Stimulated activated CD4-positive, alpha-beta T cell treated with anti-CD3 and anti-CD28 coated beads, TNF-alpha, amount 100 ng/mL, for 4 hours (primary cell): ENCODE measurements at regions not wholly inside any gene's neighbourhood (a gene's known extent, or its start where the extent isn't known, plus 50 kb on each side); places are given as distances from the start of the nearest gene placed in this dataset.

ENCODE experiments used
- DNase-seq, 3 experiments: peaks; one replicate each; pipeline ENCODE4 v3.0.0-alpha.2; 2020; ENCODE audit warnings: low read depth in 3 of 3

- DNase-seq, result no peak
Measured at GRCh38 chr15:39376371-39376909, 204.4 kb upstream of the THBS1 start.

GRCh38 chr15:39381517-39381916, 199.4 kb upstream of the THBS1 start:
- no peak for DNase-seq

- DNase-seq, result no peak
Measured at GRCh38 chr15:39388118-39388517, 192.8 kb upstream of the THBS1 start.

- no peak for DNase-seq
Measured at GRCh38 chr15:39391230-39391629, 189.6 kb upstream of the THBS1 start.

GRCh38 chr15:39392469-39393047, 188.3 kb upstream of the THBS1 start:
- no peak for DNase-seq

- DNase-seq, result no peak
Measured at GRCh38 chr15:39393575-39394335, 187.1 kb upstream of the THBS1 start.

GRCh38 chr15:39394496-39394895, 186.4 kb upstream of the THBS1 start:
- DNase-seq, result no peak

- no peak for DNase-seq
Measured at GRCh38 chr15:39396979-39397615, 183.8 kb upstream of the THBS1 start.

- no peak for DNase-seq
Measured at GRCh38 chr15:39397883-39398282, 183.0 kb upstream of the THBS1 start.

GRCh38 chr15:39399600-39399999, 181.3 kb upstream of the THBS1 start:
- no peak for DNase-seq

- DNase-seq, result no peak
Measured at GRCh38 chr15:39400002-39400401, 180.9 kb upstream of the THBS1 start.

- no peak for DNase-seq
Measured at GRCh38 chr15:39400821-39401550, 179.9 kb upstream of the THBS1 start.

GRCh38 chr15:39403640-39404117, 177.2 kb upstream of the THBS1 start:
- DNase-seq, result no peak

- no peak for DNase-seq
Measured at GRCh38 chr15:39404767-39405181, 176.1 kb upstream of the THBS1 start.

GRCh38 chr15:39406485-39406884, 174.4 kb upstream of the THBS1 start:
- DNase-seq, result no peak

GRCh38 chr15:39407116-39407515, 173.8 kb upstream of the THBS1 start:
- no peak for DNase-seq

- no peak for DNase-seq
Measured at GRCh38 chr15:39409876-39410530, 170.9 kb upstream of the THBS1 start.

- no peak for DNase-seq
Measured at GRCh38 chr15:39411102-39411989, 169.5 kb upstream of the THBS1 start.

GRCh38 chr15:39413558-39413957, 167.3 kb upstream of the THBS1 start:
- DNase-seq, result no peak

GRCh38 chr15:39414201-39414600, 166.7 kb upstream of the THBS1 start:
- no peak for DNase-seq
